Prostate gland (tissue), 2 donors: ENCODE measurements at regions not wholly inside any gene's neighbourhood (a gene's known extent, or its start where the extent isn't known, plus 50 kb on each side); places are given as distances from the start of the nearest gene placed in this dataset.

Source experiments
- CTCF ChIP-seq, 4 experiments: fragments of 200-600 bp in 2 of 4; fragments of 450-650 bp in 2 of 4; sonication (generic) in 2 of 4; IDR thresholded peaks; 1 replicate in 3 of 4; 2 replicates in 1 of 4; pipeline ENCODE4 v1.5.1; 2016 to 2019; ENCODE audit warnings: antibody characterized with exemption in 4 of 4, mild to moderate bottlenecking in 2 of 4, moderate library complexity in 2 of 4
- POLR2AphosphoS5 ChIP-seq: sonication (generic); formaldehyde crosslinking; IDR thresholded peaks from one replicate; pipeline ENCODE4 v1.6.1; 2017; ENCODE audit warnings: antibody characterized with exemption

GRCh38 chr1:90384193-90384592 lies 332.9 kb downstream of the BARHL2 start:
- TF ChIP-seq CTCF (IDR thresholded peaks at IDR 0.05) (no peak), POLR2AphosphoS5 (no peak)
